Activated CD4-positive, alpha-beta T cell treated with anti-CD3 and anti-CD28 coated beads for 48 hours (primary cell): ENCODE measurements at regions not wholly inside any gene's neighbourhood (a gene's known extent, or its start where the extent isn't known, plus 50 kb on each side); places are given as distances from the start of the nearest gene placed in this dataset.

Experiments
- DNase-seq: peaks from one replicate; pipeline ENCODE4 v3.0.0-alpha.2; 2020

DNA sequence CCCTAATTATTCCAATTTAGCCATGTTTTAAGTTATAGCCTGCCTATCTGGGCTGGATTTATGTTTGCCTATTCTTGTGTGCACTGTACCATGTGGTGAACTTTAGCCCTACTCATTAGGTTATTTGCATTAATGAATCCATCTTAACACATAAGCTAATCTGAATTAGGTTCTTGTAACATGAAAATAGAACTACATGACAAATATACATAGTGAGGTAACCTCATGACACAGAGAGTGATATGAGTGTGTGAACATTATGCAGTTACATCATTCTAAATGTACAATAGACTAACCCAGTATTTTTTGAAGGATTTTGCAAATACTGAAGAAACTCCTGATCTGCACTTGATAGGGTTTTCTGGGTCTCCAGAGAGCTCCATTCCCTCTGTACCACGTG lies 733.7 kb upstream of the CITED2 start:
- DNase-seq = no peak

DNA sequence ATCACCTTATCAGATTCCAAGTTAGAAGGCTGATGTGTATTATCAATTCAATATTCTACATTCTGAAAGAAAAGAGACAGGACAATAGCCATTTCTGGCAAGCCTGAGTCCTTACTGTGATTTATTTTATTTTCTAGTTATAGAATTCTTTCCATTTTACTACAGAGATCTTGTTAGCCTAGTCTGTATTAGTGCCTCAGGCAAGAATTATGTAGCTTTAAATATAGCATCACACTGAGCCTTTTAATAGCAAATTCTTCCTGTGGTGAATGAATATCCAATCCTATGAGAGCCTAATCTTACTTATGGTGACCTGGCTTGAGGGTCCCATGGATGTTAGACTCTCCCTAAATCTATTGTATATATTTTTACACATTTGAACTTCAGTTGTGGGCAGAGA lies 732.8 kb upstream of the CITED2 start:
- DNase-seq = no peak

DNA sequence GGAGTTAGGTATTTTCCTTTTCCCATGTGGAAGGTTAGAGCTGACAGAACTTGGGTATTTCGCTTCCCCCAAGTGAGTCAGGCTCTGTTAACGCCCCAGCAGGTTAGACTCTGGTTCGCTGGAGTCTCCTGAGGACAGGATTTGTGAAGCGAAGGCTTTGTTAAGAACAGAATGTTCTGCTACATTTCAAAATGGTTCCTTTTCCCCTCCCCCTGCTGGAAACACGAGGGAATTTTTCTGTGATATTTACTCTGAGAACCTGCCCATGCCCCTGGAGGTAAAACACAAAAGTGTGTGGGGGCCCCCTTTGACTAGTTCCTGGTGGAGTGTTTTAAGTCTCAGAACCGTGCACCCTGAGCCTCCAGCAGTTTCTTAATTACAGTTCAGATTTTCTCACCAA lies 731.4 kb upstream of the CITED2 start:
- DNase-seq = peak; percentile 4

DNA sequence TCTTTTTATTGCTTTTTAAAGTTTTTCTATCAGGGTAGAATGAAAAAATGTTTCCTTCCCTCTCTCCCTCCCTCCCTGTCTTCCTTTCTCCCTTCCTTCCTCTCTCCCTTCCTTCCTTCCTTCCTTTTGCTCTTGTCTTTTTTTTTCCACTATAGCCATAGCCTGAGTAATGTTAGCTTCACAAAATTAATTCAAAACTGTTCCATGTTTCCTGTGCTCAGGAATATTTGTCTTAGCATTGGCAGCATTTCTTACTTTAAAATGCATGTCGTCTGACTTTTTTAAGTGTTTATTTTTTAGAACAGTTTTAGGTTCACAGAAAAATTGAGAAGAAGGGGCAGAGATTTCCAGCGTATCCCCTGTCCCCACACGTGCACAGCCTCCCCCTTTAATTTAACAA lies 730.8 kb upstream of the CITED2 start:
- DNase-seq = no peak

DNA sequence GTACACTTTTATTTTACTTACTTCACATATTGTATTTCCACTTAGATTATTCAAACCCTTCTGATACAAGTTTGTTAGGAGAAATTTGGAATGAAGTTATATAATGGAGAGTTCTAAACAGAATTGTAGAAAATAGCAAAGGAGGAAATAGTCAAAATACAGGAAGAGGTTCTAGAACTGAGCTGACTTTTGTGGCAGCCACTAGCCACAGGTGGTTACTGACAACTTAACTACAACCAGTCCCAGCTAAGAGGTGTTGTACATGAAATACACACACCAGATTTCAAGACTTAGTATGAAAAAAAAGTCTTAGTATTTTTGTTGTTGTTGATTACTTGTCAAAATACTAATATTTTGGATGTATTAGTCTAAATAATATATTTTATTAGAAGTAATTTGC lies 727.4 kb upstream of the CITED2 start:
- no peak for DNase-seq

DNA sequence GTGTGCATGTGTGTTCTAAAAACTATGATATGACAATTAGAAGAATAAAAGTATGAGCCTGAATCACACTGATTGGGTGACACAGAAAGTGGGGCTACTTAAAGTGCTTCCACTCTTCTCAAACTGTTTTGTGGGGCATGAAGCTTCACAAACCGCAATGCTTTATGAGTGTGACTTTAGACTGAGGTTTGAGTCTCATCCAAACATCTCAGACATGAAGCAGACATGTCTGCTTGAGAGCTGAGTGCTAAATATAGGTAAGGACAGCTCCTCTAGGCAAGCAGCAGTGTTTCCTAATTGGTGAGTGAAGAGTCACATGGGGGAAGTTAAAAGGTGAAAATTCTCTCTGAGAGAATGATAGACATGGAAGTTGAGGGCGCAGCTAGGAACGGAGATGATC lies 726.9 kb upstream of the CITED2 start:
- DNase-seq = no peak

DNA sequence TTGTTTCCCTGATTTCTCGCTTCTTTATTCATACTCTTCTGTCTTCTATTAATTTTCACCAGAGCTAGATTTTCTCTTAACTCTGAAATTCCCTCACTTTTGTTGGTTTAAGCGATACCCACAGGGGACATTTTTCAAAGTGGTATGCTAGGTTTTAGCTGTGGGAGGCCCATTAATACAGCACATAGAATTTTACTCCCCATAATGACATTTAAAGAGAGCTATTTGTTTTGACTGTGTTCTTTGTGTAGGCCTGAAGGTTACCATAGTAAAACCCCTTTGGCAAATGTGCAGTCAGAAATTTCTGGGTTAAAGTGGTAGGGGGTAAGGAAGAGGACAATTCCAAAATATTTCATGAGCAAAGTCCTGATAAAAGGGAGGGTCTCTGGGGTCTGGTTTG lies 721.1 kb upstream of the CITED2 start:
- no peak for DNase-seq

DNA sequence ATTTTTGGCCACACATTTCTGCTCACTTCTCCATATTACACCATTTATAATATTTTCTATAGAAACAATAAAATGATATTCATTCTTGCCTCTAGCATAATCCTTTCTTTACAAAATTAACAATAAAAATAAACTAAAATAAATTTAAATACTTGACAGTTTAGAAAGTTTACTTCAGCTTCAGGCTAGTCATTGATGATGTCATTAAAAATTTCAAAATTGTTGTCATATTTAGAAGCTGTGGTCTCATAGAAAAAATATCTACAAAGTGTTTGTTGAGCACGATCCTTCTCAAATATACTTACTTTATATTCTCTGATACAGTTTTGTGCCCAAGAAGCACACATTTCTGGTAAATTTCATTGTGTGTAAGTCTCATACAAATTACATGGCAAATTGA lies 717.4 kb upstream of the CITED2 start:
- DNase-seq = no peak

DNA sequence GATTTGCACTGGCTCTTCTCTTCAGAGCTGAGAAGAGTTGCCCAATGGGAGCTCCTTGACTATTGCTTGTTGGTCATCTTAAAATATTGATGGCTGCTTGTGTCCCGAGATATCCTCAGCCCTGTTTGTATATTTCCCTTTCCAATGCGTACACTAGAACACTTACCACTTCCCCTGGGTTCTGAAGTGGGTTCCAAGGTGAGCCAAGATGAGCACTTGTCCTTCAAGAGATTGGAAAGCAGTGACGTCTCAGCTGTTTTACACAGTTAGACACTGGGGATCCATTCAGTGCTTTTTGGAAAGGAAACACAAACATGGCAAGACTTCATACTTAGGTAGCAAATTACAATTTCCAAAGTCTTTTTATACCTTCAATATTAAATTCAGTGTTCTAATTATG lies 716.4 kb upstream of the CITED2 start:
- no peak for DNase-seq

DNA sequence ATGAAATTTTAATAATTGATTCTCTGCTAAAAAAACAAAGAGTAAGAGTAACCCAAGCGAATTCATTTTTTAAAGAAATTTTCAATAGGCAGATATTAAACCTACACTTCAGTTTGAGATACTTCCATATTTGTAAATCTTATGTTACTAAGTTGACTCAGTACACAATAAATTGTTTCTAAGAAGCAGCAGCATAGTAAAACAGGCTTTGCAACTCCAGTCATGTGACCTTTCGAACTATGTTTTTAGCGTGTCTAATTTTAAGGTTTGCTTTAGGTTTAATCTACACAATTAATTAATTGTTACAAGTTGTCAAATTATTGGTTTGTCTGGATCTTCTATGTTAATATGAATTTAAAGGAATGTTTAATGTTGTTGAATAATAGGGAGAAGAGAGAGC lies 708.9 kb upstream of the CITED2 start:
- DNase-seq = no peak

DNA sequence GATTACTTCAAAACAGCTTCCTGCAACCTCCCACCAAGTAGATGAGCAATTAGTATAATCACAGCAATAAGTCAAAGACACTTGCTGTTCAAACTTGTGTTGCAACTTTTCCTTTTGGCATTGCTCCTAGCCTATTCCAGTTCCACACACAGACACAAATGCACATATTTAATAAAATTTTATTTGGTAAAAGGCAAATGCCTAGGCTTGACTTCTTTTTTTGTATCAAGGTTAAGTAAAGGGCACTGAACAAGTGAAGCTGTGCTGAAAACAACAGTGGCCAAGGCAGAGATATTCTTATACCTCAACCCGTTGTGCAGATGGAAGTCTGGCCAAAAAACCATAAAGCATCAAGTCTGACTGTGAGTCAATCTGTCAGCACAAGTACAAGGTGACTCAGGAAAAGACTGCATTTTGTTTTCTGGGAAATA lies 708.4 kb upstream of the CITED2 start:
- DNase-seq = no peak

DNA sequence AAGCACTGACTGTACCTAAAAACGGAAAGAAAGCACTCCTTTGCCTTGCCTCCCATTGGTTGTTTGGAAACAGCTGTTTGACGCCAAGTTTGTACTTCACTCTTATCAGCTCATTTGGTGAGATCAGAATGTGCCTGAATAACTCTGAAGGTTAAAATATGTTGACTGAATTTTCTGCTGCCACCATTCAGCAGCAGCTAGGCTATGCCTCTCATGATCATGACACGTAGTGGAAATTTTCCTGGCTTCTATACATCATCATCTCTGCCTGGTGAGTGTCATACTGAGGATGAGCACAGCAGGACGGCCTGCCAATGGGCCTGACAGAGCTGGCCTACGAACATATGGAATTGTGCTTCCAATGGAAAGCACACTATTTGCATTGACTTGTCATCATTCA lies 704.9 kb upstream of the CITED2 start:
- no peak for DNase-seq

DNA sequence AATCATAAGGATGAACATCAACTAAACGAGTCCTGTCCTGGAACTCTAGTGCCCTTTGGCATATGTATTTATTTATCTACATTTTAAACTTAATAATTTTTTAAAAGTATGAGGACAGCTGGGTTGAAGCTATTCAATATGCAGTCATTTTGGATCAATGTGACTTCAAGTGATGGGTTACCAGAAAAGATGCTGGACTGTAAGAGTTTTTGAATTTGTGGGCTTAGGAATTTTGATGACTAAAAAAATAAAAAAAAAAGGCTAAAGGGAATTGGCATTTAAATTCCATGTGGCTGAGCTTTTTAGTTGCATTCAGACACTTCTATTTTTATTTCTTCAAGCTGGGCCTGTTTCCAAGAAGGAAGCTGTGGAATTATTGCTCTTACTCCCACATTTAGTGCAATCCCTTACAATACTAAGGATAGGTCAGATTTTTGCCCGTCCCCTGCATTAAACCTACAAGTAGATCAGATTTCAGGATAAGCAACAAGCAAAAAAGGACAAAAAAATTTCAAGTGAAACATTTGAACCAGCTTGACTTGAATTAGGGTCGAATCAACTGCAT lies 704.2 kb upstream of the CITED2 start:
- DNase-seq = no peak

DNA sequence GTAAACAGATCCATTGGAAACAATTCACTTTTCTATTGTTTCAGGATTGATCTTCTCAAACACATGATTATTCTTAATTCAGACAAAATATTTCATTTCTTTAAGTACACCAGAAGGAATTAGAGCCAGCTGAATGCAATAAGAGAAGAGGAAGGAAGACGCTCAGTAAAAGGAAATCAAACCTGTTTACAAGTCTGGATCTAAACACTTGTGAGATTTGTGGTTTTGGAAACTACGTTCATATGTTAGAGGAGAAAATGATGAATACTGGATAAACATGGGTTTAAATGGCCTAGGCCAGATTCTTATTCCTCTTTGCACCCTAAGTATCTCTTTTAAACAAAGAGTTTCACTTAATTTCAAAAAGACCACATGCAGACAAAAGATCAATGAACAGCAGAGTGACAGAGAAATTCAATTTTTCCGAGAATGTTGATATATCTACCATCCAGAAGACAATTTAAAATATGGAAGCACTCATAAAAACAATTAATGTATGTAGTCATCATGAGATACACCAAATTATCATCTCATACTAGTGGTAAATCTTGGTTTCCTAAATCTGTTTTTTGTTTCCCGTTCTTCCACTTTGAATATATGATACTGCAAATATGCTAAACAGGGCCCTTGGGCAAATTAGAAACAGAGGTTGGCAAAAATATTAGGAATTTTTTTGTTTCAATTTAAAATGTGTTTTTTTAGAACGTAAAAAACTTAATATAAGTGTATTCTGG lies 703.5 kb upstream of the CITED2 start:
- DNase-seq = no peak

DNA sequence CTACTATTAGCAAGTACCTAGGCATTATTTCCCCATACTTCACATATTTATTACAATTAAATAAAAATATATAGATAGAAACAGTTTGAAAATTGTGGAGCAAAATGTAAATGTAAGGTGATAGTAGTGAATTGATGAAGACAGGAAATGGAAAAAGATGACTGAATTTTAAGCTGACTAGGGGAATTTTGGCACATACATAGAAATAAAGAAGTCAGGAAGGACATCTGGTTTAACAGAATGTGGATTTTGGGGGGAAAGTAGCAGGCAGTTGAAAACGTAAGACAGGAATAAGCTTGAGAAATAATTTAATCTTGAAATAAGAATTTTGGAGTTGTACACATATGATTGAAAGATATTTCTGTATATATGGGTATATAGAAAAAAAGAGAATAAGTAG lies 701.7 kb upstream of the CITED2 start:
- DNase-seq = no peak

DNA sequence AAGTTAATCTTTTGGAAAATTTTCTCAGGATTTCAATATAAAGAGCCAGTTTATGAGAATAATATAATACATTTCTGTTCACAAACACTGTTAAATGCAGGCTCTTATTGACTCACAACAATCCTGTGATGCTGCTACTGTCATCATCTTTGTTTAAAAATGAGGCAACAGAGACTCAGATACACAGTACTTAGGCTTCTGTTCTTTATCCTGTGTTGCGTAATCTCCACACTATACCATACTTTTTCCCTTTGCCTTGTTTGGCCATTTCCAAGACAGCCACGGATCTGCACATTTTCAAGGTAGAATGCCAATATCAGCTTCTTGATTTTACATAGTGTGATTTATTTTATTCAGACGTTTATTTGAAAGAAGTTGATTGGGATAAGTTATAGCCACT lies 699.0 kb upstream of the CITED2 start:
- DNase-seq = no peak

DNA sequence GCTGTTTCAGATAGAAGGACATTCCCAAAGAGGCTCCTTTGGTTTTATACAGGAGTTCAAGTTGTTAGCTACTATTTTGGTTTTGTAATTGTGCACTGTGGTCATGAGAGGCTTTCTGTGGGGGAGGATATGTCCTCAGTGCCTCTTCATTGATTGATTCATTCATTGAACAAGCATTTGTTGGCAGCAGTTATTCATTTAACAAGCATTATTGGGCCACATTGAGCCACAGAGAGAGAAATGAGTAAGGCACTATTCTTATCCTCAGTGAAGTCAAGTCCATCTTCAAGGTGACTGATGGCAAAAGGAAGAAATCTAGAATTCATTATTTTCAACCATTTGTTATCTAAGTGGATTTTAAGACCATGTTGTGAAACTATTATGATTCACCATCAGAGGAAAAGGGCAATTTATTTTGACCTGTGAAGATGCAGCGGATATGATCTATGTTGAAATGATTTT lies 697.2 kb upstream of the CITED2 start:
- DNase-seq = no peak

DNA sequence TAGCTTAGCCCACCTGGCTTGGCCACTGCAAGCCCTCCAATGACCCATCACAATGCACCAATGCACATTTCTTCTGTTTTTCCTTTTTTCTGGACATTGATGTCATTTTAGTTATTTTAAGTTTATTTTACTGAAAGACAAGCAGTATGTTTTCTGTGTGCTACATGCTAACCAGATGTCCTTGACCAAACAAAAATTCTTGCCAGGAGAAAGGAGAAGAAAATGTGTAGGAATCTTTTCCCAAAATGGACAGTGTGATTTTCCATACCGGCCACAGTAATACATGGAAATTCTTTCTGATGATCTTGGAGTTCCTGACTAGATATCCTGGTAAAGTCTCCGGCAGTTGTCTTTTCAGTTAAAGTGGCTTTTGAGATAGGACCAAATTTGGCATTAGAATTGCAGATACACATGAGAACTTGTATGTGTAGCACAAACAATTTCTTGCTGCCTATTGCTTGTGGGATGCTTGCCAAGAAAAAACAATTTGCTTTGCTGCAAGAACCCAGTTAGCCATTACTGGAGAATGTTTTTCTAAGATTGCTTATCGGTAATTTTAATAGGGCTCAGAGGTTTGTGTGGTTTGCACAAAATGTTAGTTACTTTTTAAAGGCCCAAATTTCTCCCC lies 696.5 kb upstream of the CITED2 start:
- no peak for DNase-seq

DNA sequence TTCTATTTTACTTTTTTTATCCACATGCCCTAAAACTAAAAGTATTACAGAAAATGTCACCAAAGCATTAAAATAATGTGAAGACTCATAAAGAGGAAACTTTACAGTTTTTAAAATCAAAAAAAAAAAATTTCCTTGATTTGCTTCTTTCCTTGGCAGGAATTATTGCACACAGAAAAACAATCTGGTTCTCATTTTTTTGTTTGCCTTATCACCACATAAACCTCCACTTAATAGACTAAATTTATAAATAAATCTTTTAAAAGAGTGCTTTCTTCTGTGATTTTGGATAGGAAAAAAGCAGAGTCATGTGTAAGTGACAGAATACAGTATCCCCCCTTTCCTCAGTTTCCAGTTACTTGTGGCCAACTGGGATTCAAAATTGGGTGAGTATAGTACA lies 695.1 kb upstream of the CITED2 start:
- DNase-seq = no peak

DNA sequence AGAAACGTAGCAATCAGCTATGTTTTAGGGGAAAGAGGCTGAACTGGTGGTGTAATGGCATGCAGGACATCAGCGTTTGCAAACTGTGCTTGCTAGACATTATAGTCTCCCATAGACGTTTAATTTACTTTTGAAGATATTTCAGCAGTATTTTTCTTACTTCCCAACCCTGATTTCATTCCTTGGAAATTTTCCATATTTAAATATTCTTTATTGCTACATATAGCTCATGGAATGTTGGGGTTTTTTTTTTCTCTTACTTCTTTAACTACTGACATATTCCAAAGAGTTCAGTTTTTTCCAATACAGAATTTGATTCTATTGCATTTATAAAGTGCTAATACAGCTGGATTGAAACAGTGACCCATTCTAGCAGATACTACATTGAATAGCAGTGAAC lies 694.4 kb upstream of the CITED2 start:
- DNase-seq = no peak

DNA sequence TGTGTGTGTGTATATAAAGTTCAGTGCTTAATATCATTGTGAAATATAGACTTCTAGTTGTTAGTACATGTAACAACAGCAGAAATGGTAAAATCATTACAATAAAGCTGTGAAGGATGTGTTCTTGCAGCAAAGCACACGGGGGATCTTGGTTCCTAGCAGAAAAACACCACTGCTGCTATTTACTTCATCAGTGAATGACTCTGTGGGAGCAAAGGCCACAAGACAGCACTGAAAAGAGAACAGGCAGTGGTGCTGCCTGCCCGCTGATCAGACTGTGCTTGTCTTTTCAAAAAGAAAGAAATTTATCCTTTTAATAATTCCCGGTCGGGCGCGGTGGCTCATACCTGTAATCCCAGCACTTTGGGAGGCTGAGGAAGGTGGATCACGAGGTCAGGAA lies 689.9 kb upstream of the CITED2 start:
- DNase-seq = no peak

DNA sequence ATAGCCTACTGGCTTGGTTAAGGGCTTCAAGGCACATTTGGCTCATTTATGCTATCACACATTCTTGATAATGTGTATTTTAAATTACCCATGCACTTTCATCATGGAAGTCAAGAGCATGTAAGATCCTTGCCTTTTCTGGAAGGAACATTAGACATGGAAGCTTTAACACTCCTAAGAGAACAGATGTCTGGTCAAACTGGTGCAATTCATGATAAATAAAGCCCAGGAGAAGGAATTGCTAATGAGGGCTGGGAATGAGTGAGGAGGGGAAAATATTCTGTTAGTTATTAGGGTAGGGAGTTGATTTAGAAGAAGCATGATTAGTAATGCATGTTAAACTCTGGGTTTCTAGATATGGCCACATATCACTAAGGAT lies 688.6 kb upstream of the CITED2 start:
- no peak for DNase-seq

DNA sequence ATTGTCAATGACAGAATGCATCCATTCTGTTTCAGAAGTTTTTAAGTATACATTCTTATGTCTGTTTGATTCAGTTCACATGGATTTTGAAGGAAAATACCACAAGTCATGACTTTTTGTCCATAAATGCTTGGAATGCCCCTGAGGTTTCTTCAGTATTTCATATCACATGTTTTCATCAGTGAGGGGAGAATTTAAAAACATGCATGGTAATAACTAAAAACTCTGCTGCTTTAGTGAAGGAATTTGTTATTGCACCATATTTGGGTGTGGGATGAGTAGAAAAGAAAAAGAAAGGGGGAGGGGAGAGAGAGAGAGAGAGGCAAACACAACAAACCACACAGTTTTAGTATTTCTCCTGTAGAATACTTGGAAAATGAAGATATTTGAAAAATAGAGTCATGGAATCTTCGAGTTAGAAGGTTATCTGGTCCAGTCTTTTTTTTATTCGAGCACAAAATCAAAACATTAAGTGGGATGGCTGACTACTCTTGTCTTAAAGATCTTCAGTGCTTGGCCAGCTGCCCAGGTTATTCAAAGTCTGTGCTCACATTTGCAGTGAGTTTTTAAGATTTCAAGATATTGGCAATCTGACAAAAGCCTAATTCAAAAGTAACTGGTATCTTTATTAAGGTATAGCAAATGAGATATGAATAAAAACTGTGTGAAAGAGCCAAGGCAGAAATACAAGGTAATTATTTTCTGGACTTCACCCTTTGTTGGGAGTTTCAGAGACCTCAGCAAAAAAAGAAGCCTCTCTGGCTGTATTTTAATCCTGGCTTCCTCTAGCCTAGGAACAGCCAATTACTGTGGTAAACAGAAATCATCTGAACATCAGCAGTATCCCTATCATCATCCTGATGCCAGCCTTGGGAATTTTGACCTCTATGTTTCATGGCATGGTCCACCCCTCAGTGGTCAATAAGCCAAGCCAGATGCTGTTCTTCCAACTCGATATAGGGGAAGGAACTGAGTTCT lies 687.9 kb upstream of the CITED2 start:
- DNase-seq = no peak
